AG04450 (cell line): ENCODE measurements at regions not wholly inside any gene's neighbourhood (a gene's known extent, or its start where the extent isn't known, plus 50 kb on each side); places are given as distances from the start of the nearest gene placed in this dataset.

Experiments used
- CTCF ChIA-PET: fragments of 300-600, 350-600 bp; formaldehyde crosslinking; extraction: SDS; loops from one replicate; lab custom pipeline; 2022; ENCODE audit warnings: antibody characterized with exemption, inconsistent platforms; lab: Charles Lee
- POLR2A ChIA-PET: fragments of 350-600 bp; formaldehyde crosslinking; extraction: SDS; loops from one replicate; lab custom pipeline; 2021; ENCODE audit warnings: antibody characterized with exemption, inconsistent platforms; lab: Yijun Ruan, JAX
- DNase-seq: peaks from one replicate; pipeline ENCODE4 v3.0.0-alpha.2; 2011; ENCODE audit warnings: low read depth, low spot score
- H3K27ac ChIP-seq: one replicate; pipeline ENCODE4 v1.5.1; 2012; ENCODE audit warnings: low read depth, low read length, control low read depth
- H3K27me3 ChIP-seq: one replicate; pipeline ENCODE4 v1.6.0; 2012; ENCODE audit warnings: low read length; ENCODE audit not compliant: control insufficient read depth, insufficient read depth
- H3K4me3 ChIP-seq: 2 replicates; pipeline ENCODE4 v1.5.1; 2011; ENCODE audit warnings: mild to moderate bottlenecking, low read depth, low read length, control low read depth
- H3K9me3 ChIP-seq: 2 replicates; pipeline ENCODE4 v1.5.1; 2012; ENCODE audit warnings: low read length; ENCODE audit not compliant: control insufficient read depth, insufficient read depth
- TF ChIP-seq, protein P1 (sequence below): IDR thresholded peaks from 2 replicates; pipeline ENCODE4 v1.5.1; 2011; ENCODE audit warnings: low read depth, low read length, control low read depth, inconsistent platforms

DNA sequence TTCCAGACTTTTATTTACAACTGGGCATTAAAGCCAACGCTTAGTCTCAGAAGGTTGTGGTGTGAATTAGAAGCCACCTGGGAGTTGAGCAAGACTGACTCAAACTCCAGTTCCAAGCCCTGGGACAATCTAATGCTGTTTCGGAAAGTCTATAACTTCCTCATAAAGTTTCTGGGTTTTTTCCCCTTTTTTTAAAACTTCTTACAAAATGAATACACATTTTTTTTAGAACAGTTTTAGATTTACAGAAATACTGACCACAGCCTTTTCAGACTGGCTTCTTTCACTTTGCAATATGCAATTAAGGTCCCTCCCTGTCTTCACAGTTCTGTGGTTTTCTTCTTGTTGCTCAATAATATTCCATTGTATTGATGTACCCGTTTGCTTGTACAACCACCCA lies 115.9 kb upstream of the TWIST2 start:
- no peak overlapping the region for H3K27ac ChIP-seq
- TF ChIP-seq, protein P1, sequence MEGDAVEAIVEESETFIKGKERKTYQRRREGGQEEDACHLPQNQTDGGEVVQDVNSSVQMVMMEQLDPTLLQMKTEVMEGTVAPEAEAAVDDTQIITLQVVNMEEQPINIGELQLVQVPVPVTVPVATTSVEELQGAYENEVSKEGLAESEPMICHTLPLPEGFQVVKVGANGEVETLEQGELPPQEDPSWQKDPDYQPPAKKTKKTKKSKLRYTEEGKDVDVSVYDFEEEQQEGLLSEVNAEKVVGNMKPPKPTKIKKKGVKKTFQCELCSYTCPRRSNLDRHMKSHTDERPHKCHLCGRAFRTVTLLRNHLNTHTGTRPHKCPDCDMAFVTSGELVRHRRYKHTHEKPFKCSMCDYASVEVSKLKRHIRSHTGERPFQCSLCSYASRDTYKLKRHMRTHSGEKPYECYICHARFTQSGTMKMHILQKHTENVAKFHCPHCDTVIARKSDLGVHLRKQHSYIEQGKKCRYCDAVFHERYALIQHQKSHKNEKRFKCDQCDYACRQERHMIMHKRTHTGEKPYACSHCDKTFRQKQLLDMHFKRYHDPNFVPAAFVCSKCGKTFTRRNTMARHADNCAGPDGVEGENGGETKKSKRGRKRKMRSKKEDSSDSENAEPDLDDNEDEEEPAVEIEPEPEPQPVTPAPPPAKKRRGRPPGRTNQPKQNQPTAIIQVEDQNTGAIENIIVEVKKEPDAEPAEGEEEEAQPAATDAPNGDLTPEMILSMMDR, result no peak
- CTCF ChIA-PET, result interaction anchor here (1.2 kb wide), 1 partner anchor 12 kb away, joined by 3 read pairs; no protein-coding TSS in a partner anchor
- no peaks in the 10 kb centered on the region for H3K27me3 ChIP-seq
- H3K9me3 ChIP-seq, result no peaks in the 10 kb centered on the region
- no peak overlapping the region for H3K4me3 ChIP-seq
- no peak for DNase-seq
- POLR2A ChIA-PET, result no interaction called here

DNA sequence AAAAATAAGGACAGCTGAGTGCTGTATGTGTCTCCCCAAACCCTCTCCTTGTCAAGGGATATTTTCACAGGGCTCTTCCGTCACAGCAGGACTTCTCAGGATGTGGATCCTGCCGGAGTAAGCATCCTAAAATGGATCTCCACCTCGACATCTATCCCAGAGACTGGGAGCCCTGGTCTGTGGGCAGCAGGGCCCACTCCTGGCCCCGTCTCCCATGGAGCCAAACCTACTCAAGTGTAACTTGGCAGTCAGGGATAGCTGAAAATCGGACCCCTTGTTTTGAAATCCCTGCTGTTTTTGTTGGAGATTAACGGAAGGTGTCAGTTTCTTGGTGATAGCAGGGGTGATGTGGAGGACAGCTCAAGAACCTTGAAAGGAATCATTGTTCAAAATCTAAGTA lies 109.0 kb upstream of the TWIST2 start:
- Histone ChIP-seq H3K9me3 (no peaks in the 10 kb centered on the region; the same call in 1 of the 2 replicates), H3K4me3 (no peak overlapping the region), H3K27me3 (peaks cover 3% of the 10 kb centered on the region), H3K27ac (no peak overlapping the region)
- POLR2A ChIA-PET, result no interaction called here
- CTCF ChIA-PET, result no interaction called here
- TF ChIP-seq, protein P1, result no peak
- DNase-seq, result no peak

DNA sequence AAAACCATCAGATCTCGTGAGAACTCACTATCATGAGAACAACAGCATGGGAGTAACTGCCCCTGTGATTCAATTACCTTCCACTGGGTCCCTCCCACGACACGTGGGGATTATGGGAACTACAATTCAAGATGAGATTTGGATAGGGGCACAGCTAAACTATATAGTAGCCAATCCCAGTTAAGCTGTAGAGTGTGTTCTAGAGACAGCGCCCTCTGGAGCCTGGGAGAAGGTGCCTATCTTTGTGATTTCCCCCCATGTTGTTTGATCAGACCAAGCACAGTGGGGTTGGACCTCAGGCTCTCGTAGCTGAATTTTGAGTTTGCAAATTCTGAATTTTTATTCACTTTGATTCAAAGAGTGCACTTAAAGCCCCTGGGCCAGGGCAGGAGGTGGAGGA lies 108.2 kb upstream of the TWIST2 start:
- Histone ChIP-seq H3K27me3 (peaks cover 3% of the 10 kb centered on the region), H3K9me3 (no peaks in the 10 kb centered on the region; the same call in 1 of the 2 replicates), H3K27ac (no peak overlapping the region), H3K4me3 (no peak overlapping the region)
- DNase-seq, result no peak
- ChIA-PET CTCF (no interaction called here), POLR2A (no interaction called here)
- TF ChIP-seq, protein P1, result no peak

DNA sequence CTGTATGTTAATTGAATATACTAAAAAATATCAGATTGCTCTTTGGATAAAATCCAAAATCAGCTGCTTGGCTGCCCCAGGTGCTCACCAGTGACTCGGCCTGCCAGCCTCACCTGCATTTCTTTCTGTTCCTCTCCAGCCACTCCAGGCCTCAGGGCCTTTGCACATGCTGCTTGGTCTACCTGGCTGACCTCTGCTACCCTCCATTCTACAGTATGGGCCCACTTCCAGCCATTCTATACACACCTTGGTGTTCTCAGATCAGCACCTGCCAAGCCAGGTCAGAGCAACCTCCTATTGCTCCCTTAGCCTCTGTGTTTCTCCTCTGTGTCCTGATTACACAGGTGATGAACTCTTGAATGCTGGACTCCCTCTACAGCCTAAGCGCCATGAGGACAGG lies 106.6 kb upstream of the TWIST2 start:
- H3K27ac ChIP-seq, result no peak overlapping the region
- no peaks in the 10 kb centered on the region; the same call in 1 of the 2 replicates for H3K9me3 ChIP-seq
- H3K4me3 ChIP-seq, result no peak overlapping the region
- POLR2A ChIA-PET, result no interaction called here
- CTCF ChIA-PET, result interaction anchor here (1.7 kb wide), 1 partner anchor 43 kb away, joined by 8 read pairs; no protein-coding TSS in a partner anchor
- H3K27me3 ChIP-seq, result peaks cover 3% of the 10 kb centered on the region
- DNase-seq, result no peak
- TF ChIP-seq, protein P1, result no peak

DNA sequence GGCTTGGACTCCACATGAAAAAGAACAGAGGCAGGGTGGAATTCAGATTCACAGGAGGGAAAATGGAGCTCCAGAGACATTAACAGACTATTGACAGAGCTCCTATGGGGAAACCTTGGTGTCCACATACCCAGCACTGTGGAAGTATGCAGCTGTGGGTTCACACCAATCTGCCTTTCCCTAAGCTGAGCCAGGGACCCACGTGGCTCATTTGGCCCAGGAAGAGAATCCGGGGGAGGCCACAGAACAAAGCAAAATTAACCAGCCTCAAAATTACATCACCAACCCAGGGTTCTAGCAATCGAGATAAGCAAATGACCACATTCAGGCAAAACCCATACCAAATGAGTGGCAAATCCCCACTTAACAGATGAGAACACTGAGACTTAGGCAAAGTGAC lies 105.8 kb upstream of the TWIST2 start:
- TF ChIP-seq, protein P1, result no peak
- DNase-seq, result no peak
- Histone ChIP-seq H3K27me3 (peaks cover 3% of the 10 kb centered on the region), H3K27ac (no peak overlapping the region), H3K9me3 (no peaks in the 10 kb centered on the region; the same call in 1 of the 2 replicates), H3K4me3 (no peak overlapping the region)
- CTCF ChIA-PET, result interaction anchor here (1.7 kb wide), 1 partner anchor 43 kb away, joined by 8 read pairs; no protein-coding TSS in a partner anchor
- POLR2A ChIA-PET, result no interaction called here
